Upper lobe of right lung (tissue), 1 donor: ENCODE measurements at regions not wholly inside any gene's neighbourhood (a gene's known extent, or its start where the extent isn't known, plus 50 kb on each side); places are given as distances from the start of the nearest gene placed in this dataset.

ENCODE experiments used
- ATAC-seq: fragments of 200-7000 bp; cut with Tn5 transposase; one replicate; pipeline ENCODE4 v1.9.1; 2020; ENCODE audit warnings: mild to moderate bottlenecking, moderate library complexity
- DNase-seq: peaks from one replicate; pipeline ENCODE4 v3.0.0-alpha.2; 2020
- H3K27ac ChIP-seq: fragments of 200-600 bp; one replicate; pipeline ENCODE4 v1.8.0; 2022
- H3K27me3 ChIP-seq: fragments of 200-600 bp; one replicate; pipeline ENCODE4 v1.8.0; 2022; ENCODE audit warnings: mild to moderate bottlenecking
- H3K36me3 ChIP-seq: fragments of 200-600 bp; one replicate; pipeline ENCODE4 v1.8.0; 2022
- H3K4me1 ChIP-seq: fragments of 200-600 bp; one replicate; pipeline ENCODE4 v1.8.0; 2022
- H3K4me3 ChIP-seq: fragments of 200-600 bp; one replicate; pipeline ENCODE4 v1.8.0; 2022; ENCODE audit warnings: mild to moderate bottlenecking
- H3K9me3 ChIP-seq: fragments of 200-600 bp; one replicate; pipeline ENCODE4 v1.8.0; 2022
- intact Hi-C: fragments of 100-400 bp; cut with DNase I; formaldehyde crosslinking; loops from one replicate; pipeline ENCODE4 v1.11.0; 2022
- TF ChIP-seq, protein P1 (sequence below): fragments of 200-600 bp; IDR thresholded peaks from one replicate; pipeline ENCODE4 v1.8.0; 2022; ENCODE audit warnings: antibody characterized with exemption
- donor health status: DM: no; HTN: yes; CAD: no; lungs with severe emphysema.

DNA sequence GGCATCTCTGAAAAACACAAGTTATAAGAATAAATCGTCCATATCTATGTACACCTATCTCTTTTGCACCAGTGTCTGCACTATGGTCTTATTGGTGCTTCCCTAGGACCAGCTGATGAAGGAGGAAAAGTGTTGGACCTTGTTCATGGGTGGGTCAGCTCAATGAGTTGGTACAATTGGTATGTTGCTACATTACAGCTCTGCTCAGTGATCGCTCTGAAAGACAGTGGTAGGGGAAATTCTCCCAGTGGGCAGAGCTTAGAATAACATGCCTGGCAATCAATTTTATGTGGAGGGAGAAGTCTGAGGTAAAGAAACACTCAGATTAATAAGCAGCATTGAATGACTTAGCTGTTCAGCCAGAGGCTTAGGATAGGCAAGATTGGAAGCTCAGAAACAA is 138.7 kb upstream of the KL start:
- Histone ChIP-seq H3K36me3 (no peaks in the 10 kb centered on the region), H3K4me1 (no peaks in the 10 kb centered on the region), H3K9me3 (no peaks in the 10 kb centered on the region), H3K4me3 (no peak overlapping the region), H3K27me3 (no peaks in the 10 kb centered on the region), H3K27ac (no peak overlapping the region)
- TF ChIP-seq, protein P1, sequence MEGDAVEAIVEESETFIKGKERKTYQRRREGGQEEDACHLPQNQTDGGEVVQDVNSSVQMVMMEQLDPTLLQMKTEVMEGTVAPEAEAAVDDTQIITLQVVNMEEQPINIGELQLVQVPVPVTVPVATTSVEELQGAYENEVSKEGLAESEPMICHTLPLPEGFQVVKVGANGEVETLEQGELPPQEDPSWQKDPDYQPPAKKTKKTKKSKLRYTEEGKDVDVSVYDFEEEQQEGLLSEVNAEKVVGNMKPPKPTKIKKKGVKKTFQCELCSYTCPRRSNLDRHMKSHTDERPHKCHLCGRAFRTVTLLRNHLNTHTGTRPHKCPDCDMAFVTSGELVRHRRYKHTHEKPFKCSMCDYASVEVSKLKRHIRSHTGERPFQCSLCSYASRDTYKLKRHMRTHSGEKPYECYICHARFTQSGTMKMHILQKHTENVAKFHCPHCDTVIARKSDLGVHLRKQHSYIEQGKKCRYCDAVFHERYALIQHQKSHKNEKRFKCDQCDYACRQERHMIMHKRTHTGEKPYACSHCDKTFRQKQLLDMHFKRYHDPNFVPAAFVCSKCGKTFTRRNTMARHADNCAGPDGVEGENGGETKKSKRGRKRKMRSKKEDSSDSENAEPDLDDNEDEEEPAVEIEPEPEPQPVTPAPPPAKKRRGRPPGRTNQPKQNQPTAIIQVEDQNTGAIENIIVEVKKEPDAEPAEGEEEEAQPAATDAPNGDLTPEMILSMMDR, result no peak
- intact Hi-C loops, result loop anchor here (5.0 kb wide), 1 partner anchor 180 kb away; no protein-coding TSS in a partner anchor
- DNase-seq (no peak), ATAC-seq (no peak)

- Histone ChIP-seq H3K4me3 (no peak overlapping the region), H3K27me3 (no peaks in the 10 kb centered on the region), H3K36me3 (no peaks in the 10 kb centered on the region), H3K9me3 (no peaks in the 10 kb centered on the region), H3K4me1 (no peaks in the 10 kb centered on the region), H3K27ac (no peak overlapping the region)
- TF ChIP-seq, protein P1, result no peak
- DNase-seq (no peak), ATAC-seq (no peak)
- intact Hi-C loops, result loop anchor here (5.0 kb wide), 1 partner anchor 179 kb away; no protein-coding TSS in a partner anchor
Measured at GRCh38 chr13:32878163-32878562, 138.1 kb upstream of the KL start.

DNA sequence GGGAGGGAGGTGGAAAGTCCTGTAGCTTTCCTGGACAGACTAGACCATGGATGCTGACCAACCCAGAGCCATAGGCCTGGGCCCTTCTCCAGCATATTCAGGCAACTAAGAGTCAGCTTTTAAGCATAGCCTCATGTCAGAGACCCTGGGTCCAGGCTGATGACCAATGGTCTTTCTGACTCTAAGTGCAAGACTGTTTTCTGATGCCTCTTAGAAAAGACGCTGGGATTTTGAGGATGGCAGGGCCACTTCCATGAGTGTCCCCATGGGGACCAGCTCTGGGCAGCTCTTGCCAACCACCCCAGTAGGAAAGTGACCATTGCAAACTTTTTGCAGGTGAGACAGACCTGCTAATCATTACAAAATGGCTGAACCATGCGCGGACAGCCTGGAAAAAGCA is 135.6 kb upstream of the KL start:
- Histone ChIP-seq H3K36me3 (no peaks in the 10 kb centered on the region), H3K27ac (no peak overlapping the region), H3K4me3 (no peak overlapping the region), H3K27me3 (no peaks in the 10 kb centered on the region), H3K4me1 (no peaks in the 10 kb centered on the region), H3K9me3 (no peaks in the 10 kb centered on the region)
- TF ChIP-seq, protein P1, result no peak
- intact Hi-C loops, result no loop called here
- DNase-seq (no peak), ATAC-seq (no peak)

GRCh38 chr13:32881074-32881776 is 135.0 kb upstream of the KL start:
- intact Hi-C loops, result no loop called here
- Histone ChIP-seq H3K4me3 (no peak overlapping the region), H3K27ac (no peak overlapping the region), H3K27me3 (no peaks in the 10 kb centered on the region), H3K9me3 (no peaks in the 10 kb centered on the region), H3K36me3 (no peaks in the 10 kb centered on the region), H3K4me1 (no peaks in the 10 kb centered on the region)
- TF ChIP-seq, protein P1, result no peak
- ATAC-seq, result no peak
- no peak for DNase-seq

DNA sequence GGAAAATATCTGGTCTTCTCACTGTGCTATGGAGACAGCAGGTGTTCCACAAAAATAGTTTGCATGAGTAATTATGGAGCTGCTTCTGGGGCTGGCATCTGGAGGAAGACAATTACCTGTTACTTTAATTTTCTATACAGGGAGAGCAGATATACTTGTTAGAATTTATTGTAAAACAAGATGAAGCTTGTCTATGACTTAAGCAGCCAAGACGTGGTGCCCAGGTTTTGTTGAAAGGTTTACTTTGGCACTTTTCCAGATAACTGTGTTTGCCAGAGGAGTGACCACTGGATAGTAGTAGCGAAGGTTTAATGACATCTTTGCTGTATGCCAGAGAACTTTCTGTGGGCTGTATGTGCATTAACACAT is 134.5 kb upstream of the KL start:
- Histone ChIP-seq H3K4me3 (no peak overlapping the region), H3K27me3 (no peaks in the 10 kb centered on the region), H3K27ac (no peak overlapping the region), H3K36me3 (no peaks in the 10 kb centered on the region), H3K4me1 (no peaks in the 10 kb centered on the region), H3K9me3 (no peaks in the 10 kb centered on the region)
- ATAC-seq (no peak), DNase-seq (no peak)
- TF ChIP-seq, protein P1, result no peak
- intact Hi-C loops, result no loop called here

- H3K4me1 ChIP-seq, result no peaks in the 10 kb centered on the region
- no peak for ATAC-seq
- H3K9me3 ChIP-seq, result no peaks in the 10 kb centered on the region
- H3K27me3 ChIP-seq, result no peaks in the 10 kb centered on the region
- intact Hi-C loops, result no loop called here
- no peaks in the 10 kb centered on the region for H3K36me3 ChIP-seq
- H3K27ac ChIP-seq, result no peak overlapping the region
- DNase-seq, result no peak
- no peak overlapping the region for H3K4me3 ChIP-seq
- TF ChIP-seq, protein P1, result no peak
Measured at GRCh38 chr13:32882691-32883090, 133.5 kb upstream of the KL start.
